ENCODE measurements at regions not wholly inside any gene's neighbourhood (a gene's known extent, or its start where the extent isn't known, plus 50 kb on each side); places are given as distances from the start of the nearest gene placed in this dataset.

- DNase-seq (ENCODE audit: low spot score) = no peak
- TF ChIP-seq CTCF (IDR thresholded peaks at IDR 0.05; ENCODE audit: extremely low read depth, insufficient read depth, missing control alignments) = no peak
- in situ Hi-C loops (cut with MboI; ENCODE audit: low pct_unique_long_range_greater_than_20kb, low sequenced_read_pairs, unreplicated experiment) = no loop called here
Observed at GRCh38 chr2:4868466-4868865, 823.7 kb upstream of the SOX11 start.

- no peak for DNase-seq (ENCODE audit: low spot score)
- in situ Hi-C loops (cut with MboI; ENCODE audit: low pct_unique_long_range_greater_than_20kb, low sequenced_read_pairs, unreplicated experiment) = no loop called here
- TF ChIP-seq CTCF (IDR thresholded peaks at IDR 0.05; ENCODE audit: extremely low read depth, insufficient read depth, missing control alignments) = no peak
Observed at GRCh38 chr2:4869154-4869553, 823.0 kb upstream of the SOX11 start.

- in situ Hi-C loops (cut with MboI; ENCODE audit: low pct_unique_long_range_greater_than_20kb, low sequenced_read_pairs, unreplicated experiment) = no loop called here
Observed at GRCh38 chr2:4873364-4873763, 818.8 kb upstream of the SOX11 start.

GRCh38 chr2:4873876-4874593, 818.1 kb upstream of the SOX11 start:
- TF ChIP-seq CTCF (IDR thresholded peaks at IDR 0.05; ENCODE audit: extremely low read depth, insufficient read depth, missing control alignments) = no peak
- no peak for DNase-seq (ENCODE audit: low spot score)
- in situ Hi-C loops (cut with MboI; ENCODE audit: low pct_unique_long_range_greater_than_20kb, low sequenced_read_pairs, unreplicated experiment) = no loop called here

More at GRCh38 chr2:4873364-4873763, 818.8 kb upstream of the SOX11 start:
- no peak for TF ChIP-seq CTCF (IDR thresholded peaks at IDR 0.05; ENCODE audit: extremely low read depth, insufficient read depth, missing control alignments)
- no peak for DNase-seq (ENCODE audit: low spot score)

- in situ Hi-C loops (cut with MboI; ENCODE audit: low pct_unique_long_range_greater_than_20kb, low sequenced_read_pairs, unreplicated experiment) = no loop called here
- DNase-seq (ENCODE audit: low spot score) = no peak
- no peak for TF ChIP-seq CTCF (IDR thresholded peaks at IDR 0.05; ENCODE audit: extremely low read depth, insufficient read depth, missing control alignments)
Observed at GRCh38 chr2:4882421-4882820, 809.8 kb upstream of the SOX11 start.

- no peak for TF ChIP-seq CTCF (IDR thresholded peaks at IDR 0.05; ENCODE audit: extremely low read depth, insufficient read depth, missing control alignments)
- in situ Hi-C loops (cut with MboI; ENCODE audit: low pct_unique_long_range_greater_than_20kb, low sequenced_read_pairs, unreplicated experiment) = no loop called here
- no peak for DNase-seq (ENCODE audit: low spot score)
Observed at GRCh38 chr2:4882941-4883340, 809.2 kb upstream of the SOX11 start.
